NCI-H774 (cell line): ENCODE measurements at regions not wholly inside any gene's neighbourhood (a gene's known extent, or its start where the extent isn't known, plus 50 kb on each side); places are given as distances from the start of the nearest gene placed in this dataset.
A peak's percentile ranks its signal among the peaks of the same experiment; 100 is the strongest.

Experiments
- DNase-seq: peaks from one replicate; lab custom pipeline; 2025; lab: John Stamatoyannopoulos, UW

- no peak for DNase-seq
Measured at GRCh38 chr11:56932572-56933220, 56.0 kb upstream of the OR5AK2 start.

GRCh38 chr11:56923116-56923515 lies 65.6 kb upstream of the OR5AK2 start:
- DNase-seq = no peak

- DNase-seq = no peak
Measured at GRCh38 chr11:56922421-56922820, 66.3 kb upstream of the OR5AK2 start.

GRCh38 chr11:56917708-56918400 lies 70.9 kb upstream of the OR5AK2 start:
- DNase-seq = no peak

- no peak for DNase-seq
Measured at GRCh38 chr11:56916587-56916986, 72.1 kb upstream of the OR5AK2 start.

GRCh38 chr11:56916162-56916561 lies 72.6 kb upstream of the OR5AK2 start:
- DNase-seq = no peak

GRCh38 chr11:56911312-56911711 lies 77.4 kb upstream of the OR5AK2 start:
- no peak for DNase-seq

- no peak for DNase-seq
Measured at GRCh38 chr11:56910785-56911184, 77.9 kb upstream of the OR5AK2 start.

- DNase-seq = no peak
Measured at GRCh38 chr11:56910046-56910773, 78.5 kb upstream of the OR5AK2 start.

GRCh38 chr11:56909563-56909962 lies 79.2 kb upstream of the OR5AK2 start:
- DNase-seq = no peak

GRCh38 chr11:56909080-56909479 lies 79.6 kb upstream of the OR5AK2 start:
- DNase-seq = no peak

- no peak for DNase-seq
Measured at GRCh38 chr11:56906683-56907148, 82.0 kb upstream of the OR5AK2 start.

- DNase-seq = no peak
Measured at GRCh38 chr11:56905936-56906335, 82.8 kb upstream of the OR5AK2 start.

GRCh38 chr11:56905442-56905841 lies 83.3 kb upstream of the OR5AK2 start:
- DNase-seq = no peak

GRCh38 chr11:56898856-56899255 lies 89.9 kb upstream of the OR5AK2 start:
- DNase-seq = no peak

- no peak for DNase-seq
Measured at GRCh38 chr11:56890584-56891305, 98.0 kb upstream of the OR5AK2 start.

- DNase-seq = no peak
Measured at GRCh38 chr11:56889986-56890385, 98.7 kb upstream of the OR5AK2 start.

- DNase-seq = no peak
Measured at GRCh38 chr11:56887940-56888339, 100.8 kb upstream of the OR5AK2 start.

GRCh38 chr11:56886455-56886854 lies 102.3 kb upstream of the OR5AK2 start:
- DNase-seq = no peak

GRCh38 chr11:56885854-56886253 lies 102.9 kb upstream of the OR5AK2 start:
- no peak for DNase-seq

GRCh38 chr11:56885177-56885576 lies 103.5 kb upstream of the OR5AK2 start:
- peak; percentile 87 for DNase-seq

- no peak for DNase-seq
Measured at GRCh38 chr11:56883371-56883987, 105.2 kb upstream of the OR5AK2 start.
